GM21381 (cell line): ENCODE measurements at regions not wholly inside any gene's neighbourhood (a gene's known extent, or its start where the extent isn't known, plus 50 kb on each side); places are given as distances from the start of the nearest gene placed in this dataset.
"Not testable (repeated sequence)": the region's sequence is repeated elsewhere in the genome, so short reads cannot be mapped to it uniquely, and the experiment has no call there.

Experiments
- ATAC-seq: cut with Tn5 transposase; IDR thresholded peaks from one replicate; pipeline ENCODE4 v1.9.1; 2021; ENCODE audit warnings: mild to moderate bottlenecking, moderate library complexity; ENCODE audit not compliant: unreplicated experiment

- ATAC-seq, result no peak
Observed at GRCh38 chr2:234898534-234899053, 53.2 kb upstream of the SH3BP4 start.

DNA sequence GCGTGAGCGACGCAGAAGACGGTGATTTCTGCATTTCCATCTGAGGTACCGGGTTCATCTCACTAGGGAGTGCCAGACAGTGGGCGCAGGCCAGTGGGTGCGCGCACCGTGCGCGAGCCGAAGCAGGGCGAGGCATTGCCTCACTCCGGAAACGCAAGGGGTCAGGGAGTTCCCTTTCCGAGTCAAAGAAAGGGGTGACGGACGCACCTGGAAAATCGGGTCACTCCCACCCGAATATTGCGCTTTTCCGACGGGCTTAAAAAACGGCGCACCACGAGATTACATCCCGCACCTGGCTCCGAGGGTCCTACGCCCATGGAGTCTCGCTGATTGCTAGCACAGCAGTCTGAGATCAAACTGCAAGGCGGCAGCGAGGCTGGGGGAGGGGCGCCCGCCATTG, 63.4 kb upstream of the SH3BP4 start:
- not testable (repeated sequence) for ATAC-seq

GRCh38 chr2:234887195-234887594, 64.6 kb upstream of the SH3BP4 start:
- no peak for ATAC-seq

GRCh38 chr2:234885886-234886285, 65.9 kb upstream of the SH3BP4 start:
- no peak for ATAC-seq

- ATAC-seq, result no peak
Observed at GRCh38 chr2:234885118-234885517, 66.7 kb upstream of the SH3BP4 start.

DNA sequence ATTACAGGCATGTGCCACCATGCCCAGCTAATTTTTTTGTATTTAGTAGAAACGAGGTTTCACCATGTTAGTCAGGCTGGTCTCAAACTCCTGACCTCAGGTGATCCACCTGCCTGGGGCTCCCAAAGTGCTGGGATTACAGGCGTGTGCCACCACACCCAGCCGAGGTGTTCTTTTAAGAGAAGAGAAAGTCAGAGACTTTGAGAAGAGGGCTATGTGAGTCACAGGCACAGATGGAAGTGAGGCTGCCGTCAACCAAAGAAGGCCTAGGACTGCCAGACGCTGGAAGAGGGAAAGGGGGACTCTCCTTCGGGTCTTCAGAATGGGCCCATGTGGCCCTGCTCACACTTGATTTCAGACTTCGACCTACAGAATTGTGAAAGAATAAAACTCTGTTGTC, 67.2 kb upstream of the SH3BP4 start:
- no peak for ATAC-seq

DNA sequence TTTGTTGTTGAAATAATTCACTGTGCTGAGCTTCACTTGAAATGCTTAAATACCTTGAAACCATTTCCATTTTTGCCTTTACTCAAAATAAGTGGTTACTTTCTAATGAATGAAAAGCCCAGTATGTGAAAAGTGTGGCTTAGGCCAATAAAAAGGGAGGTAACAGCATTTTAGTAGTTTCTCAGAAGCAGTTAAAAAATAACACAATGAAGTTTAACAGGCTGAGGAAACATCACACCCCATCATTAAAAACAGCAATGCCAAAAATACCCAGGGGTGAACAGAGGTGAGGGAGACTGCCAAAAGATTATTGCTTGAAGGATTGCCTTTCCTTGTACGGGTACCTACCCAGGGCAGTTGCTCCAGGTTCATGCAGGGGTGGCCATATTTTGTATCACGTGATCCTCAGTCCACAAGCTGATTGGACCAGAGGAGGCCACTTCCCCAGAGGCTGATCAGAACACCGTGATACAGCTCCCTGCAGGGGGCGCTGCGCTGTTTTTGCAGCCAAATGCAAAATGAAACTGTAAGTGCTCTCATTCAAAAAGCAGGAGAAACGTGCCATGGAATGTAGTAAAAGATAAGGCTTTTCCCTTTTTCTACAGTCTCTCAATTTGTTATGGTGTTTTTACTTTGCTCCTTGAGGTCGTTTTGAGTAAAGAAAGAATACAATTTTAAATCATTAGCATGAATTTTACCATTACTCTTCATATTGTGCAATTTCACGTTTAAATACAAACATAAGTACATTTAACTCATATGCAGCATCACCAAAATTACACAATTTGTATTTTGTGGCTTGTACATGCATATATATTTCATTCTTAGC, 70.2 kb upstream of the SH3BP4 start:
- ATAC-seq, result no peak

- no peak for ATAC-seq
Observed at GRCh38 chr2:234880551-234881211, 71.1 kb upstream of the SH3BP4 start.

GRCh38 chr2:234879671-234880455, 72.0 kb upstream of the SH3BP4 start:
- no peak for ATAC-seq

GRCh38 chr2:234876621-234877020, 75.2 kb upstream of the SH3BP4 start:
- ATAC-seq, result not testable (repeated sequence)

GRCh38 chr2:234874347-234875046, 77.3 kb upstream of the SH3BP4 start:
- no peak for ATAC-seq

DNA sequence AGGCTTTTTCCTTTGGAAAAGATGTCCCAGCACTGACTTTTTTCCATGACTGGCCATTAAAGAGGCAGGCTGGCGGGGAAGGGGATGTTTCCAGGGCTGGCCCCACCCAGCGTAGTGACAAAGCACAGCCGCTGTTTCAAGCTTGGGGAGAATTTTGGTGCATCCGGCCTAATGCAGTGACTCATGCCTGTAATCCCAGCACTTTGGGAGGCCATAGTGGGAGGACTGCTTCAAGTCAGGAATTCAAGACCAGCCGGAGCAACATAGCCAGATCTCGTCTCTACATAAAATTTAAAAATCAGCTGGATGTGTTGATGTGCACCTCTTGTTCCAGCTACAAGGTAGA, 78.0 kb upstream of the SH3BP4 start:
- no peak for ATAC-seq

GRCh38 chr2:234873103-234873827, 78.6 kb upstream of the SH3BP4 start:
- ATAC-seq, result no peak

GRCh38 chr2:234869969-234870368, 81.8 kb upstream of the SH3BP4 start:
- ATAC-seq, result no peak

- no peak for ATAC-seq
Observed at GRCh38 chr2:234869164-234869563, 82.7 kb upstream of the SH3BP4 start.

DNA sequence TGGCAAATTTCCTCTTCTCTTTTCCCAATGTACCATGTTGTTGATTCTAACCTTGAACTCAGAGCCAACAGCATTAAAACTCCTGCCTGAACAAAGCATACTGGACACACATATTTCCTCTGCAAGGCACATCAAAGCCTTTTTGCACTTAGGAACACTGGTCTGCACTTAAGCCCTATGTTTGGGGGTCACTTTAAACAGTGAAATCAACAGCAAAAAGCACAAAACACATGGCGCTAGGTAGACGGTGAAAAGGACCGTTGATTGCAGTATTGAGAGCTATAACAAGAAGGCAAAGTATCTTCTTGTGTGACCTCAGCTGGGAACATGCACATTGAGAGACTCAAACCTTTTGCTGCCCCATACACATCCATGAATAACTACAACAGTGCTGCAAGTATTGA, 83.9 kb upstream of the SH3BP4 start:
- ATAC-seq, result no peak

- no peak for ATAC-seq
Observed at GRCh38 chr2:234865586-234865985, 86.2 kb upstream of the SH3BP4 start.

- ATAC-seq, result no peak
Observed at GRCh38 chr2:234865040-234865439, 86.8 kb upstream of the SH3BP4 start.

DNA sequence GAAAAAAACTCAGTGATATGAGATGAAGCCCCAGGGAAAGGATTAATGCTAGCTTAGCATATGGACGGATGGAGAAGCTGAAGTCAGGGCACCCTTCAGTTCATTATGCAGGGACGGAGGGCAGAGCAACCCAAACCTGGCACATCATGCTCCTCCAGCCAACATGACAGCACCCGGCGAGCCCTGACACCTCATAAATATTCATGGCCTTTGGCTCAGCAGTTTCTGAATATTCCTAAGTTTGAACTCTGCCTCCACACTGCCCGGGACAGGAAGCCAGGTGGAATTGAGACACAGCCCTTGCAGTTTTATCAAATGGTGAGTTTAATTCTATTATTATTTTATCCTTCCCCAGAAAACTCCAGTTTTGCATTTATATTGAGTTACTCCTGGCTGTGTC, 87.3 kb upstream of the SH3BP4 start:
- no peak for ATAC-seq
